ENCODE measurements at regions not wholly inside any gene's neighbourhood (a gene's known extent, or its start where the extent isn't known, plus 50 kb on each side); places are given as distances from the start of the nearest gene placed in this dataset.

DNA sequence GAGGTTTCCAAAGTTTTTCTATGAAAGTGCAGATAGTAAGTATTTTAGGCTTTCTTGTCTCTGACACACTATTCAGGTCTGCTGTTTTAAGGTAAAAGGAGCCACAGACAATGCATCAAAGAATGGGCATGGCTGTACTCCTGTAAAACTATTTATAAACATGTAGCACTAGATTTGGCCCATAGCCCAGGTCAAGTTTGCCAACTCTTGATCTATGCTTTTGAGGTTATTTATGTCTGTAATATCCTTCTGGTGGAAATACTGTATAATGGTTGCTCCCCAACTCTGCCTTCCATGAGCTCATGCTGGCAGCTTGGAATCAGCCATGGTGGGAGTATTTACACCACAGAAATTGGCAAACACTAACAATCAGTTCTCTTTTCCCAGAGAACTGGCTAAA lies 244.6 kb downstream of the BUB3 start:
- TF ChIP-seq, protein P1, sequence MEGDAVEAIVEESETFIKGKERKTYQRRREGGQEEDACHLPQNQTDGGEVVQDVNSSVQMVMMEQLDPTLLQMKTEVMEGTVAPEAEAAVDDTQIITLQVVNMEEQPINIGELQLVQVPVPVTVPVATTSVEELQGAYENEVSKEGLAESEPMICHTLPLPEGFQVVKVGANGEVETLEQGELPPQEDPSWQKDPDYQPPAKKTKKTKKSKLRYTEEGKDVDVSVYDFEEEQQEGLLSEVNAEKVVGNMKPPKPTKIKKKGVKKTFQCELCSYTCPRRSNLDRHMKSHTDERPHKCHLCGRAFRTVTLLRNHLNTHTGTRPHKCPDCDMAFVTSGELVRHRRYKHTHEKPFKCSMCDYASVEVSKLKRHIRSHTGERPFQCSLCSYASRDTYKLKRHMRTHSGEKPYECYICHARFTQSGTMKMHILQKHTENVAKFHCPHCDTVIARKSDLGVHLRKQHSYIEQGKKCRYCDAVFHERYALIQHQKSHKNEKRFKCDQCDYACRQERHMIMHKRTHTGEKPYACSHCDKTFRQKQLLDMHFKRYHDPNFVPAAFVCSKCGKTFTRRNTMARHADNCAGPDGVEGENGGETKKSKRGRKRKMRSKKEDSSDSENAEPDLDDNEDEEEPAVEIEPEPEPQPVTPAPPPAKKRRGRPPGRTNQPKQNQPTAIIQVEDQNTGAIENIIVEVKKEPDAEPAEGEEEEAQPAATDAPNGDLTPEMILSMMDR (conservative IDR thresholded peaks at IDR 0.05; ENCODE audit: low read length): no peak
- TF ChIP-seq EZH2phosphoT487 (IDR thresholded peaks at IDR 0.05; ENCODE audit: borderline replicate concordance): no peak
